ENCODE measurements at regions not wholly inside any gene's neighbourhood (a gene's known extent, or its start where the extent isn't known, plus 50 kb on each side); places are given as distances from the start of the nearest gene placed in this dataset.

DNA sequence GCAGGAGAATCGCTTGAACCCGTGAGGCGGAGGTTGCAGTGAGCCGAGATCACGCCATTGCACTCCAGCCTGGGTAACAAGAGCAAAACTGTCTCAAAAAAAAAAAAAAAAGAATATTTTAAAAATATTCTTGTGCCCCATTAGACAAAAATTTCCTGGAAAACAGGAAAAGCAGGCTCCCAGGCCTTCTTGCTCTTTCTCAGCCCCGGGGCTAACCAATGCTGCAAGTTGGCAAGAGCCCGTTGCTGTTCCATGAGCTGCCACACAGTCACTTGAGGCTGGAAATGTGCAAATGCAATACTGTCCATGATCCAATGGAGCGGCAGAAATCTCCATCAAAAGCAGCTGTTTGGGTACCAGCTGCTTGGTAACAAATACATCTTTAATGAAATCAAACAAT is 994.7 kb downstream of the VRK1 start:
- Histone ChIP-seq H3K4me1 (no peaks in the 10 kb centered on the region), H3K9me3 (no peaks in the 10 kb centered on the region), H3K27ac (no peak overlapping the region), H3K4me3 (no peak overlapping the region), H3K27me3 (no peaks in the 10 kb centered on the region), H3K36me3 (no peaks in the 10 kb centered on the region)
- TF ChIP-seq POLR2AphosphoS5 (IDR thresholded peaks at IDR 0.05) (no peak), POLR2A (IDR thresholded peaks at IDR 0.05) (no peak)
- TF ChIP-seq, protein P1, sequence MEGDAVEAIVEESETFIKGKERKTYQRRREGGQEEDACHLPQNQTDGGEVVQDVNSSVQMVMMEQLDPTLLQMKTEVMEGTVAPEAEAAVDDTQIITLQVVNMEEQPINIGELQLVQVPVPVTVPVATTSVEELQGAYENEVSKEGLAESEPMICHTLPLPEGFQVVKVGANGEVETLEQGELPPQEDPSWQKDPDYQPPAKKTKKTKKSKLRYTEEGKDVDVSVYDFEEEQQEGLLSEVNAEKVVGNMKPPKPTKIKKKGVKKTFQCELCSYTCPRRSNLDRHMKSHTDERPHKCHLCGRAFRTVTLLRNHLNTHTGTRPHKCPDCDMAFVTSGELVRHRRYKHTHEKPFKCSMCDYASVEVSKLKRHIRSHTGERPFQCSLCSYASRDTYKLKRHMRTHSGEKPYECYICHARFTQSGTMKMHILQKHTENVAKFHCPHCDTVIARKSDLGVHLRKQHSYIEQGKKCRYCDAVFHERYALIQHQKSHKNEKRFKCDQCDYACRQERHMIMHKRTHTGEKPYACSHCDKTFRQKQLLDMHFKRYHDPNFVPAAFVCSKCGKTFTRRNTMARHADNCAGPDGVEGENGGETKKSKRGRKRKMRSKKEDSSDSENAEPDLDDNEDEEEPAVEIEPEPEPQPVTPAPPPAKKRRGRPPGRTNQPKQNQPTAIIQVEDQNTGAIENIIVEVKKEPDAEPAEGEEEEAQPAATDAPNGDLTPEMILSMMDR (IDR thresholded peaks at IDR 0.05) = no peak
- intact Hi-C loops (cut with DNase I; ENCODE audit: low total_unique reads) = no loop called here
- DNase-seq (ENCODE audit: low spot score in 2 of 2) = no peak

DNA sequence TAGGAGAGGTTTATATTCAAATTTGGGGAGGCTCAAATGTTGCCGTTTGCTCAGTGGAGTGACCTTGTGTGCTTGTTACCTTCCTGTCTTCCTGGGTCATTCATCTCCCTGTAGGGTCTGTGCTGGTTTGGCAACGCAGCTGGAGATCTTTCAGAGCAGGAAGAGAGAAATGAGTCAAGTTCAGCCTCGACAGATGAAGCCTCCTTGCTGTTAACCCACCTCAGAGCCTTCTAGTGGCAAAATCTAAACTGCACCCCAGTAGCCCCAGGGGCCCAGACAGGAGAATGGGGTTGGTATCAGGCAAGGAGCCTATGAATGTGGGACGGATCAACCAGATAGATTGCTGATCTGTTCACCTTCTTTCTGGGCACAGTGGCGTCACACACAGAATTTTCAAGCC is 999.3 kb downstream of the VRK1 start:
- TF ChIP-seq, protein P1 (IDR thresholded peaks at IDR 0.05) = no peak
- TF ChIP-seq POLR2AphosphoS5 (IDR thresholded peaks at IDR 0.05) (no peak), POLR2A (IDR thresholded peaks at IDR 0.05) (no peak)
- no peak for DNase-seq (ENCODE audit: low spot score in 2 of 2)
- Histone ChIP-seq H3K4me3 (no peak overlapping the region), H3K27me3 (no peaks in the 10 kb centered on the region), H3K27ac (no peak overlapping the region), H3K36me3 (no peaks in the 10 kb centered on the region), H3K4me1 (no peaks in the 10 kb centered on the region), H3K9me3 (no peaks in the 10 kb centered on the region)
- intact Hi-C loops (cut with DNase I; ENCODE audit: low total_unique reads) = no loop called here

DNA sequence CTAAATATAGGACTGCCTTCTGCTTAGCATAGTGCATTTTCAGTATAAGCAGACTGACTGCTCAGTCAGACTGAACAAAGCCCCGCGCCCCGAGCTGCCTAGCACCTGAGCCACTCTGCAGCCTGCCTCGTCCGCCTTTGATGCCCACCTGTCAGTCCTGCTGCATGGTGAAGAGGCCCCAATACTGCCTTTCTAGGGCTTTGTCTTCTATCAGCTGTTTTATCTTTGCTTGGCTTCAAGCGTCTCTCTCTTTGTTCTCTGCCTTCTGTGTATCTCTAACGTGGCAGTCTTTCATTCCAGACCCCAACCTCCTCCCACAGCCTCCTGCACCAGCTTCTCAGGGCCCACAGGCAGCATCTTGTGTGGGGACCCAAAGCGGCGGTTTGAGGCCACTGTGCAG is 1001.0 kb downstream of the VRK1 start:
- Histone ChIP-seq H3K27ac (no peak overlapping the region), H3K4me1 (no peaks in the 10 kb centered on the region), H3K27me3 (no peaks in the 10 kb centered on the region), H3K9me3 (no peaks in the 10 kb centered on the region), H3K4me3 (no peak overlapping the region), H3K36me3 (no peaks in the 10 kb centered on the region)
- TF ChIP-seq, protein P1 (IDR thresholded peaks at IDR 0.05) = no peak
- TF ChIP-seq POLR2AphosphoS5 (IDR thresholded peaks at IDR 0.05) (no peak), POLR2A (IDR thresholded peaks at IDR 0.05) (no peak)
- no peak for DNase-seq (ENCODE audit: low spot score in 2 of 2)
- intact Hi-C loops (cut with DNase I; ENCODE audit: low total_unique reads) = no loop called here

DNA sequence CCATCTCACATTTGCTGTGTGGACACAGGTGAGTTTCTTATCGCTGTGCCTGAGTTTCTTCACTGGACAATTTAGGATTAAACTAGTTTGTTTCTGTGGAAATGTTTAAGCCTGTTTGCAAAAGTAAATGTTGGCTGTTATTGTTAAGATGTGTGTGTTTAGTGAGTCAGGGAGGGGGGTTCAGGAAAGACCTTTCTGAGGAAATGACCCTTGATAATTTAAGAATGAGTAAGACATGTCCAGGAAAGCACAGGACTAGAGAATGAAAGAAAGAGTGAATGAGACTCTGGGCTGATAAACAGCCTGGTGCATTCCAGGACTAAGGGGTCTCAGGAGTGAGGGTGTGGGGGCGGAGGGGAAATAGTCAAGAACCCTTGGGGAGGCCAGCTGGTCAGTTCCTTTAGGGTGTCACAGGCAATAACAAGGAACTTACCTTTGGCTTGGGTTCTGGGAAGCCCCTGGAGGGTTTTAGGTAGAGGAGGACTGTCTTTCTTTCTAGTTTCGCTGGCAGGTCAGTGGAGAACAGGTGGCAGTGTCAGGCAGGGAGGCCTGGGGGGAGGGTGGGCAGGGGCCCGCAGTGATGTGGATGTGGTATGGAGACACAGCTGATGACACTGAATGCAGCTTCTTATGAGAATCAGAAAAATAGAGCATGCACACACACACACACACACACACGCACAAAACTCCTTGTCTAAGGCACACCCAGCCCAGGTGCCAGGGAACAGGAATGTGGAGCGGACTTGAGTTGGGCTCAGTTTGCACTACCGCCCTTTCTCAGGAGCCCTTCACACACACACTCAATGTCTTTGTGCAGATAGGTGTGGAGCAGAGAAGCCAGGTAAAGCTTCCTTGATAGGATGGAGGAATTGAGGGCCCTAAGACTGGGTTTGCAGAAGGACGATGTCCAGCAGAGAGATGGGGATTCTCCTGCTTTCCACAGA is 1005.5 kb downstream of the VRK1 start:
- intact Hi-C loops (cut with DNase I; ENCODE audit: low total_unique reads) = no loop called here
- H3K4me3 ChIP-seq = no peak overlapping the region
- no peaks in the 10 kb centered on the region for H3K36me3 ChIP-seq
- no peak for TF ChIP-seq POLR2AphosphoS5 (IDR thresholded peaks at IDR 0.05)
- no peak for TF ChIP-seq POLR2A (IDR thresholded peaks at IDR 0.05)
- TF ChIP-seq, protein P1 (IDR thresholded peaks at IDR 0.05) = no peak
- no peaks in the 10 kb centered on the region for H3K27me3 ChIP-seq
- H3K4me1 ChIP-seq = no peaks in the 10 kb centered on the region
- no peak overlapping the region for H3K27ac ChIP-seq
- no peaks in the 10 kb centered on the region for H3K9me3 ChIP-seq
- DNase-seq (ENCODE audit: low spot score in 2 of 2) = no peak

DNA sequence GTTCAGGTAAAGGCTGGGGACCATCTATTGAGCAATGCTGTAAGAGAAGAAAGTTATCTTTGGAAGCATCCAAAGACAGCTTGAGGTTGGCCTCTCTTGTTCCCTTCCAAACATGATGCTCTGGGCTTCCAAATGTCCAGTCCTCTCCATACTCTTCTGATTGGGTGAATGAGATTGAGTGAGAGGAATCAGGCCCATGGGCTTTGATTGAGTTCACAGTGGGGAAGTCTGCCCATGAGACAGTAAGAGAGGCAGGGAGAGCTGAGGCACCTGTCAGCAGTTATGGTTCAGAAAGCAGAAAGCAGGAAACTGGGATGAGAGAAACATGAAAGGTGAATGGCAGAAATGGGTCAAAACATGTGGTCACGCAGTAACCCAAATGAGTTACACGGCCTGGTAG is 1006.9 kb downstream of the VRK1 start:
- Histone ChIP-seq H3K9me3 (no peaks in the 10 kb centered on the region), H3K36me3 (no peaks in the 10 kb centered on the region), H3K4me3 (no peak overlapping the region), H3K4me1 (no peaks in the 10 kb centered on the region), H3K27me3 (no peaks in the 10 kb centered on the region), H3K27ac (no peak overlapping the region)
- no peak for DNase-seq (ENCODE audit: low spot score in 2 of 2)
- TF ChIP-seq POLR2A (IDR thresholded peaks at IDR 0.05) = no peak
- TF ChIP-seq, protein P1 (IDR thresholded peaks at IDR 0.05) = no peak
- TF ChIP-seq POLR2AphosphoS5 (IDR thresholded peaks at IDR 0.05) = no peak
- intact Hi-C loops (cut with DNase I; ENCODE audit: low total_unique reads) = no loop called here

Data from breast epithelium (tissue), 4 donors.